ENCODE measurements at regions not wholly inside any gene's neighbourhood (a gene's known extent, or its start where the extent isn't known, plus 50 kb on each side); places are given as distances from the start of the nearest gene placed in this dataset.

DNA sequence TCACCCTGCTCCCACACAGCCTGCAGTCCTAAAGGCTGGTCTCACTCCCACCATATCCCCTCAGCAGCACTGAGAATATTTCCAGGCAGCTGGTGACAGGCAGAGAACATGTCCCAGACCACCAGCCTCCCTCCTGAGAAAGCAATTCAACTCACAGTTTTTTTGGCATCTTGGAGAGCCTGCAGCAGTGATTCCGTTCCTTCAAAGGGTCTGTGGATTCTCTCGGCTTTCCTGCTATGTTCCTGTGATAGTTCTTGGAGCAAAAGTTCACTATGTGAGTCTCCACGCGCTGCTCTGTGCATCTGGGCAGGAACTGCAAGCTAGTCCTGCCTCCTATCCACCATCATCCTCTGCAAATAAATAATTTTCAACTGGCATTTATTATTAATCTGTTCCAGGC lies 448.3 kb upstream of the HSF2 start:
- TF ChIP-seq, protein P1, sequence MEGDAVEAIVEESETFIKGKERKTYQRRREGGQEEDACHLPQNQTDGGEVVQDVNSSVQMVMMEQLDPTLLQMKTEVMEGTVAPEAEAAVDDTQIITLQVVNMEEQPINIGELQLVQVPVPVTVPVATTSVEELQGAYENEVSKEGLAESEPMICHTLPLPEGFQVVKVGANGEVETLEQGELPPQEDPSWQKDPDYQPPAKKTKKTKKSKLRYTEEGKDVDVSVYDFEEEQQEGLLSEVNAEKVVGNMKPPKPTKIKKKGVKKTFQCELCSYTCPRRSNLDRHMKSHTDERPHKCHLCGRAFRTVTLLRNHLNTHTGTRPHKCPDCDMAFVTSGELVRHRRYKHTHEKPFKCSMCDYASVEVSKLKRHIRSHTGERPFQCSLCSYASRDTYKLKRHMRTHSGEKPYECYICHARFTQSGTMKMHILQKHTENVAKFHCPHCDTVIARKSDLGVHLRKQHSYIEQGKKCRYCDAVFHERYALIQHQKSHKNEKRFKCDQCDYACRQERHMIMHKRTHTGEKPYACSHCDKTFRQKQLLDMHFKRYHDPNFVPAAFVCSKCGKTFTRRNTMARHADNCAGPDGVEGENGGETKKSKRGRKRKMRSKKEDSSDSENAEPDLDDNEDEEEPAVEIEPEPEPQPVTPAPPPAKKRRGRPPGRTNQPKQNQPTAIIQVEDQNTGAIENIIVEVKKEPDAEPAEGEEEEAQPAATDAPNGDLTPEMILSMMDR (IDR thresholded peaks at IDR 0.05; ENCODE audit: poor library complexity, severe bottlenecking), result no peak
- TF ChIP-seq POLR2AphosphoS5 (IDR thresholded peaks at IDR 0.05), result no peak
- no peak for TF ChIP-seq TAF1 (IDR thresholded peaks at IDR 0.05; ENCODE audit: low read depth)
- no peak for TF ChIP-seq EP300 (conservative IDR thresholded peaks at IDR 0.05; ENCODE audit: poor library complexity, severe bottlenecking)
- no peak for TF ChIP-seq SMC3 (conservative IDR thresholded peaks at IDR 0.05; ENCODE audit: poor library complexity)
- no peak for TF ChIP-seq EZH2 (IDR thresholded peaks at IDR 0.05; ENCODE audit: borderline replicate concordance, insufficient read depth, low read length, poor library complexity, severe bottlenecking)
- no peak for TF ChIP-seq RAD21 (conservative IDR thresholded peaks at IDR 0.05)
- no peak for TF ChIP-seq MXI1 (conservative IDR thresholded peaks at IDR 0.05; ENCODE audit: poor library complexity, severe bottlenecking)
- TF ChIP-seq, protein P2, sequence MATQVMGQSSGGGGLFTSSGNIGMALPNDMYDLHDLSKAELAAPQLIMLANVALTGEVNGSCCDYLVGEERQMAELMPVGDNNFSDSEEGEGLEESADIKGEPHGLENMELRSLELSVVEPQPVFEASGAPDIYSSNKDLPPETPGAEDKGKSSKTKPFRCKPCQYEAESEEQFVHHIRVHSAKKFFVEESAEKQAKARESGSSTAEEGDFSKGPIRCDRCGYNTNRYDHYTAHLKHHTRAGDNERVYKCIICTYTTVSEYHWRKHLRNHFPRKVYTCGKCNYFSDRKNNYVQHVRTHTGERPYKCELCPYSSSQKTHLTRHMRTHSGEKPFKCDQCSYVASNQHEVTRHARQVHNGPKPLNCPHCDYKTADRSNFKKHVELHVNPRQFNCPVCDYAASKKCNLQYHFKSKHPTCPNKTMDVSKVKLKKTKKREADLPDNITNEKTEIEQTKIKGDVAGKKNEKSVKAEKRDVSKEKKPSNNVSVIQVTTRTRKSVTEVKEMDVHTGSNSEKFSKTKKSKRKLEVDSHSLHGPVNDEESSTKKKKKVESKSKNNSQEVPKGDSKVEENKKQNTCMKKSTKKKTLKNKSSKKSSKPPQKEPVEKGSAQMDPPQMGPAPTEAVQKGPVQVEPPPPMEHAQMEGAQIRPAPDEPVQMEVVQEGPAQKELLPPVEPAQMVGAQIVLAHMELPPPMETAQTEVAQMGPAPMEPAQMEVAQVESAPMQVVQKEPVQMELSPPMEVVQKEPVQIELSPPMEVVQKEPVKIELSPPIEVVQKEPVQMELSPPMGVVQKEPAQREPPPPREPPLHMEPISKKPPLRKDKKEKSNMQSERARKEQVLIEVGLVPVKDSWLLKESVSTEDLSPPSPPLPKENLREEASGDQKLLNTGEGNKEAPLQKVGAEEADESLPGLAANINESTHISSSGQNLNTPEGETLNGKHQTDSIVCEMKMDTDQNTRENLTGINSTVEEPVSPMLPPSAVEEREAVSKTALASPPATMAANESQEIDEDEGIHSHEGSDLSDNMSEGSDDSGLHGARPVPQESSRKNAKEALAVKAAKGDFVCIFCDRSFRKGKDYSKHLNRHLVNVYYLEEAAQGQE (IDR thresholded peaks at IDR 0.05; ENCODE audit: borderline replicate concordance), result no peak
